GM21723 (cell line): ENCODE measurements at regions not wholly inside any gene's neighbourhood (a gene's known extent, or its start where the extent isn't known, plus 50 kb on each side); places are given as distances from the start of the nearest gene placed in this dataset.

Experiments used
- ATAC-seq: cut with Tn5 transposase; IDR thresholded peaks from one replicate; pipeline ENCODE4 v1.9.1; 2021; ENCODE audit warnings: mild to moderate bottlenecking, moderate library complexity; ENCODE audit not compliant: unreplicated experiment

- no peak for ATAC-seq
These were observed 372.0 kb downstream of the KCNJ3 start for GRCh38 chr2:155070489-155070888.

GRCh38 chr2:155062922-155063258, 364.4 kb downstream of the KCNJ3 start:
- ATAC-seq, result no peak

GRCh38 chr2:155062250-155062921, 363.9 kb downstream of the KCNJ3 start:
- no peak for ATAC-seq

GRCh38 chr2:155060896-155061295, 362.4 kb downstream of the KCNJ3 start:
- ATAC-seq, result no peak

- ATAC-seq, result no peak
These were observed 356.2 kb downstream of the KCNJ3 start for GRCh38 chr2:155054712-155055111.

GRCh38 chr2:155043097-155043496, 344.6 kb downstream of the KCNJ3 start:
- ATAC-seq, result no peak

- no peak for ATAC-seq
These were observed 336.8 kb downstream of the KCNJ3 start for GRCh38 chr2:155035308-155035707.

GRCh38 chr2:155033652-155034051, 335.2 kb downstream of the KCNJ3 start:
- ATAC-seq, result peak; percentile 80

- no peak for ATAC-seq
These were observed 331.8 kb downstream of the KCNJ3 start for GRCh38 chr2:155030296-155030695.

GRCh38 chr2:155026651-155027174, 328.2 kb downstream of the KCNJ3 start:
- no peak for ATAC-seq

- ATAC-seq, result no peak
These were observed 325.2 kb downstream of the KCNJ3 start for GRCh38 chr2:155023674-155024073.

- ATAC-seq, result no peak
These were observed 324.0 kb downstream of the KCNJ3 start for GRCh38 chr2:155022531-155022930.

- ATAC-seq, result no peak
These were observed 323.1 kb downstream of the KCNJ3 start for GRCh38 chr2:155021618-155022017.

- ATAC-seq, result no peak
These were observed 321.8 kb downstream of the KCNJ3 start for GRCh38 chr2:155020246-155020645.

- no peak for ATAC-seq
These were observed 312.4 kb downstream of the KCNJ3 start for GRCh38 chr2:155010925-155011324.

GRCh38 chr2:154995361-154995760, 296.9 kb downstream of the KCNJ3 start:
- ATAC-seq, result no peak

GRCh38 chr2:154992826-154993225, 294.3 kb downstream of the KCNJ3 start:
- no peak for ATAC-seq

GRCh38 chr2:154978710-154979109, 280.2 kb downstream of the KCNJ3 start:
- ATAC-seq, result no peak

- no peak for ATAC-seq
These were observed 279.7 kb downstream of the KCNJ3 start for GRCh38 chr2:154978244-154978643.

GRCh38 chr2:154974041-154974440, 275.5 kb downstream of the KCNJ3 start:
- ATAC-seq, result no peak

- no peak for ATAC-seq
These were observed 265.0 kb downstream of the KCNJ3 start for GRCh38 chr2:154963511-154963910.

GRCh38 chr2:154961676-154962075, 263.2 kb downstream of the KCNJ3 start:
- no peak for ATAC-seq
